GM03348 (cell line): ENCODE measurements at regions not wholly inside any gene's neighbourhood (a gene's known extent, or its start where the extent isn't known, plus 50 kb on each side); places are given as distances from the start of the nearest gene placed in this dataset.
"Not testable (repeated sequence)": the region's sequence is repeated elsewhere in the genome, so short reads cannot be mapped to it uniquely, and the experiment has no call there.

ENCODE experiments used
- DNase-seq: peaks from one replicate; pipeline ENCODE4 v3.0.0; 2012; ENCODE audit warnings: low spot score

DNA sequence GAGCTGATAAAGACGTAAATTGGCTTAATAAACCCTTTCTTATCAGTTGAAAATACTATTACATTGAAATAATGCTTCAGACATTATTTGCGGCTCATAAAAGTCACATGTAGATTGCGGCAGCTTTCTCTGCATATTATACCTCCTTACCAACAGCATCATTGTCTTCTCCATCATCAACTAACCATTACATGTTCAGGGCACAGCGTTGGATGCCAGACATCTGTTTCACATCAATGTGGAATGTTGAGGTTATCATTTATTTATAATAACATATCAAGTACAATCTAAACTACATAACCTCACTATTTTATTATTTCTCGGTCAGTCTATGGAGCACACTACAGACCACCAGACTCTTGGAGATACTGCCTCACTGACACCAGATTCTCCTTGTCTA is 573.8 kb upstream of the FAT3 start:
- no peak for DNase-seq

DNA sequence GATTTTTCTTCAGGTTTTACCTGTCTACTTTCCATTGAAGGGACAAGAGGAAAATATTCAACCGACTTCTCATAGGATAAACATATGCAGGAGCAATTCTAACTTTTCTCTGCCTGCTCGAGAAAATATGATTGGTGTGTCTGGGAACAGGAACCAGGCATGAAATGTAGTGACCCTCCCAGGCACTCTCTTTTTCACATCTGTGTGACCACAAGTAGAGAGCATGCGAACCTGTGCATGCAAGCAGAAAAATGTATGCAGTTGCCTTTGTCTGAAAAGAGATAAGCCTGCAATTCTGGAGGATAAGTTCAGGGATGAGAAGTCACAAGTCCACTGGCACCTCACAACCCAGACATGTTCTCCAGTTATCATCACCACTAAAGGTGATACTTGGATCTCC is 583.5 kb upstream of the FAT3 start:
- DNase-seq: no peak

DNA sequence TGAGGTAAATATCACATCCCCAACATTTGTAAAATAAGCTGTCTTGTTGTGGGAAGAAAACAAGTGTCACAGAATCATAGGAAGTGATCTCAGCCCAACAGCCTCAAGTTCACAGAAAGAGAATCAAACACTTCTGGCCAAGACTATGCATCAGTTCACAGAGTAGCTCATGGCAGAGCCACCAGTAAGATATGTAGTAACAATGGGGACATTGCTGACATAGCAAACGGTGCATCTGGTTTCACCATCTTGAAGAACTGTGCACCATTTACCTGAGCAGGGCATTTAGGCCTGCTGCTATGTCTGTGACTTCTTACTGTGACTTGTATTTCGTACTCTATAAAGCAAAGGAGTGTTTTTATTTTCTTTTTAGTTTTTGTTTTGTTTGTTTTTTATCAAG is 585.3 kb upstream of the FAT3 start:
- DNase-seq: no peak

DNA sequence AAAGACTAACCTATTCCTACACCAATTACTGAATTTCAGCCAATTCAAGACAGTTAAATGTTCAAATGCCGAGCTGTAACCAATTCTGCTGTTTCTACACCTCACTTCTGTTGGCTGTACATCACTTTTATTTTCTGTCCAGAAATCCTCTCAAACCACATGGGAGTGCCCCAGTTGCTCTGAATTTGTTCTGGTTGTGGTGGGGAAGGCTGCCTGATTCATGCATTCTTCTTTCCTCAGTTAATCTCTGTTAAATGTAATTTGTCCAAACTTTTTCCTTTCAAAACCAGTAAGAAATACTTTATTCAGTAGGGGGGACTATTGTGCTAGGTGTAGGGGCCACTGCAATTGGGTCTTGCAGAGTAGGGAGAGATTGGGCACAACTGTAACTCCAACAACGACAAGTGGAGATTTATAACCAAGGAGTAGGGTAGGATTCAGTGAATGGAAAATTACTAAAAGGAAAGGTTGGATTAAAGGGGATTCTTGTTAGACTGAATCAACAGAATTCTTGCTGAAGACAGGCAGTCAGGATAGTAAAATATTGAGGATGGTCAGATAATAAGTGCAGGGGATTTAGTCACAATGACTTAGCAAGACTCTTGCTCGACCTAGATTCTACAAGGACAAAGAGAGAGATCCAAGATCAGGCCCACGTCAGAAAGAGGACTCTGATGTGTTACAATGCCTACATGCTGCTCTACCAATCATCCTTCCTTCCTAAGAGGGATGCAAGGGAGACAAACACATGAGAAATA is 593.5 kb upstream of the FAT3 start:
- no peak for DNase-seq

DNA sequence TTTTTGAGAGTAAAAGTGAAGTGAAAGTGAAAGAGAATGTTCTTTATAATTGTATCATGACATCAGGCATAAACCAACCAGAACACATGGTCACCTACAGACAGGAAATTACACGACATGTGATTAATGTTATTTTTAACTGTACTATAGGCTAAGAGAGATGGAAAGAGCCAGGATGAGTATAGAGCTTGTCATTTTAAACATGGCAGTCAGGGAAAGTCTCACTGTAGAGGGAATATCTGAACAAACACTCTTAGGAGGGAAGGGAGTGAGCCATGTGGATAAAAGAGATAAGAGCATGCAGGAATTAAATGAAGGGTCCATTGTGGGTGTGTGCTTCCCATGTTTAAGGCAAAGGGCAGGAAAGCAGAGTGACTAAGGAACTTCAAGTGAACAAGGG is 599.1 kb upstream of the FAT3 start:
- no peak for DNase-seq

DNA sequence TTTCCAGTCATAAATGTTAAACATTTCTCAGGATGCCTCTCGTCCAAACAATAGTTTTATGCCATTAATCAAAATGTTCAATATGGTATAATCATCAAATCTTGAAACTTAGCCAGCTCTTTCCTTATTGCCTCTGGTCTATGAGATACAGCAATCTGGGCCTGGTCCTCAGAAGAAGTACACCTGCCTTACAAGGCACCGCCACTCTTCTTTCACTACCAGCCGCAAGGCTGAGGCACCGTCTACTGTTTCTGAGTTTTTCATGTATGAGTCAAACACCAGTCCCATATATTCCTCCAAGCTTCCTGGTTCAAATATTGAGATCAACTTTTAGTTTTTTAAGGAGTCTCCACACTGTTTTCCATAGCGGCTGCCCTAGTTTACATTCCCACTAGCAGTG is 600.6 kb upstream of the FAT3 start:
- no peak for DNase-seq

DNA sequence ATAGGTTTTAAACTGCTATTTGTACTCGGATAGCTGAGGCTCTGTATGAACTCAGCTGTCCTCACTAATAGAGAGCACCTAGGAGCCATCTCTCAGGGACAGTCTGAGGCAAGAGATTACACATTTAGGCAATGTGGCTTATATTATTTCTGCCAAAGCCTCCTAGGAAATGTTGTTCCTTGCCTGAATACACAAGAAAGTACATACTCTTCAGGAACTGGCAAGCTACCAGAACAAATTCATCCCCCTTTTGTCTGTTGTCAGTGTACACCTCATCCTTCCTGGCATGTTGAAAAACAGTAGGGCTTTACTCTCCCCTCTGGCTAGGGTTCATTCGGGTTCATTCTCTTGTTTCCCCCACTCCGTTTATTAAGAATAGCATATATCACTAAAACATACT is 615.9 kb upstream of the FAT3 start:
- no peak for DNase-seq

DNA sequence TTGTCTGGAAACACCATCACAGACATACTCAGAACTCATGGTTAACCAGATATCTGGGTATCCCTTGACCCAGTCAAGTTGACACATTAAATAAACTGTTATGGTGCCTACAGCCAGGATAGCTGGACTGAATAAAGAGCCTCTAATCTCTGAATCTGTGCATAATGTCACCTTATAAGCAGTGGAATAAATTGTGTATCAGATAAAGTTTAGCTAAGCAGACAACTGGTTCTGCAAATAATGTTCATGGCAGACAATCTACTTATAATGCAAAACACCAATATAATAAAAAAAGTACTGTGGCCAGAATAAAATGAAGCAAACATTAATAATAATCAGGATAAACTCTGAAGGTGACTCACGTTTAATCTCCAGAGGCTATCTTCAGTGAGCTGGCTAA is 628.5 kb upstream of the FAT3 start:
- DNase-seq: no peak

DNA sequence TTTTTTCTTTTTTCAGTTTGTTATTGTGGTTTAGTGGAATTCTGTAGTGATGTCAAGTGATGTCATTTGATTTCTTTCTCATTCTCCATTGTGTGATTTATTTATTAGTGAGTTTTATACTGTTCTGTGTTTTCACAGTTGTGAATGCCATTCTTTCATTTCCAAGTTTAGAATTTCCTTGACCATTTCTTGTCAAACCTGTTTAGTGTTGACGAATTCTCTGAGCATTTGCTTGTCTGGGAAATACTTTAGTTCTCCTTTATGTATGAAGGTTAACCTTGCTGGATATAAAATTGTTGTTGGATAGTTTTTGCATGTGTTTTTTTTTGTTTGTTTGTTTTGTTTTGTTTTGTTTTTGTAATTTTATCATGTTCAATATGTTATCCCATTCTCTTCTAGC is 633.6 kb upstream of the FAT3 start:
- DNase-seq: no peak

DNA sequence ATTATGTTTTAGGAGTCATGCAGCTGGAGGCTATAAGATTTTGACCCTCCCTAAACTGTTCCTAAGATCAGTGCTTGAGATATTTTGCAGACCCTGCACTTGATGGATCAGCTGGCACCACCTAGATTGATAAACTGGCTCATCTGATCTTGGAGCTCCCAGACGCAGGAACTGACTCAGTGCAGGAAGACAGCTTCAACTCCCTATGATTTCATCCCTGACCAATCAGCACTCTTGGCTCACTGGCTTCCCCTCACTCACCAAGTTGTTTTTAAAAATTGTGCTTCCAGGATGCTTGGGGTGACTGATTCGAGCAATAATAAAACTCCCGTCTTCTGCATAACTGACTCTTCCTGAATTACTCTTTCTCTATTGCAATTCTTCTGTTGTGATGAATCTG is 637.5 kb upstream of the FAT3 start:
- DNase-seq: no peak

DNA sequence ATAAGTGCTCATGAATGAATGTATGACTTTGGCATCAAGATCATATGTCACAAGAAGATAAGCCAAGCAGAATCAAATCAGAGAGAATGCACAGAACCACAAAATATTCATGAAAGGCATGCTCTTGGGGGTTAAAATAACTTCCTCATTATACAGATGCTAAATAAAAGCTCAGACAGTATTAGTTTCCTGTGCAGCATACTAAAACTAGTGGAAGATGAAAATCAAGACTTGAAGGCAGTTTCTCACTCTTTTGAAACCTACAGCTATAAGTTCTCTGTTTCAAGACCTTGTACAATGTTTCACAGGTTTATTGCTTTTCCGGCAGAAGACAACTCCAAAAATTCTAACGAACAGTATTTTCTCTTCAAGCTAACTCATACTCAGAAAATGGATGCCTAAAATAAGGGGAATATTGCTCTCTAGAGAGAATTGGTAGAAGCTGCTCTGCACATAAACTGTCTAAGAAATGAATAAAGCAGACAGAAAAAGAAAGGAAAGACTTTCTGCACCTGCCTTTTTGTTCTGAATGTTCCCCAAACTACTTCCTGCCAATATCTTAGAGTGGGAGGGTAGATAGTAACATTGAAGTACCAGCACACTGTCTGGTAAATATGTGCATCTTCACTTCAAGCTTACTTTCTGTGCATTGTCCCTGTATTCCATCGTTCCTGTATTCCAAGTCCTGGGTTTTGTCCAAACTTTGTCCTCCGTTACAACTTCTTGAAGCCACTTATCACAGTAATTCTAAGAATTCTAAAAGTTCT is 639.4 kb upstream of the FAT3 start:
- DNase-seq: no peak

DNA sequence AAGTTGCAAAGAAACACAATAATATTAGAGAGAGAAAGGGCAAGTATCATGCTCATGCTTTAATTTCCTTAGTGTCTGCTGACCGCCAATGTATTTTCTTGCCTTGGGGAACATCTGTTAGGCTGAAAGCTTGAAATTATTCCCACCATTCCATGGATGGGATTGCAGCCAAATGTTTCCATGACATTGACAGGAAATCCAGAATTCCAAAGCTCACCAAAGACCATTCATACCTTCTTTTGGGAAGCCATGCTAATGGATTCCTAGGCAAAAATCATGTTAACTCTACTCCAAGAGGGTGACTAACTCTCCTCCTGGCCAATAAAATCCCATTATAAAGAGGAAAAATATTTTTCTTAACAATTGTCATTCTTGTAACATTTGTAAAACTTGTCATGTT is 661.4 kb upstream of the FAT3 start:
- no peak for DNase-seq

DNA sequence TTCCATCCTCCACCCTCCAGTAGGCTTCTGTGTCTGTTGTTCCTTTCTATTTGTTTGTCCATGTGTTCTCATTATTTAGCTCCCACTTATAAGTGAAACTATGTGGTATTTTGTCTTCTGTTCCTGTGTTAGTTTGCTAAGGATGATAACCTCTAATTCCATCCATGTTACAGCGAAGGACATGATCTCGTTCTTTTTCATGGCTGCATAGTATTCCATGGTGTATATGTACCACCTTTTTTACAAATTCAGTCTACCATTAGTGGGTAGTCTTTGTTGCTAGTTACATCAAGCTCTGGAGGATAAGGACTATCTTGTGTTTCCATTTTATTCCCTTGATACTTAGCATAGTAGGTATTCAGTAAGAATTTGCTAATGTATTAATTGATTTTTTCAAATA is 664.2 kb upstream of the FAT3 start:
- no peak for DNase-seq

DNA sequence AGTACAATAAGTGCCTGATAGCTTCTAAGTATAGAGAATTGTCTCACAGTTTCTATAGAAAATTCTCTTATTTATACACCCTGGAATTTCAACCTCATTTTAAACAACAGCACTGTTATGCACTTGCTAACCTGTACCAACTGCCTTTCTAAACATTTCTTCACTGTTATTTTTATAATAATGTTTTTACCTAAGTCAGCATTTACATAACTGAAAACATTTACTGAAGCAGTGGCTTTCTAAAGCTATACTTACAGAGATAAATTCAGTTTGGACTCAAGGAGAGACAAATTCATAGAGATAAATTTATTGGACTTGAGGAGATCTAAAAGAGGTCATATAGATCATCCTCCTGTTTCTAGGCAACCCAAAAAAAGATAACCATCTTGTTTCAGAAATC is 686.6 kb upstream of the FAT3 start:
- no peak for DNase-seq

DNA sequence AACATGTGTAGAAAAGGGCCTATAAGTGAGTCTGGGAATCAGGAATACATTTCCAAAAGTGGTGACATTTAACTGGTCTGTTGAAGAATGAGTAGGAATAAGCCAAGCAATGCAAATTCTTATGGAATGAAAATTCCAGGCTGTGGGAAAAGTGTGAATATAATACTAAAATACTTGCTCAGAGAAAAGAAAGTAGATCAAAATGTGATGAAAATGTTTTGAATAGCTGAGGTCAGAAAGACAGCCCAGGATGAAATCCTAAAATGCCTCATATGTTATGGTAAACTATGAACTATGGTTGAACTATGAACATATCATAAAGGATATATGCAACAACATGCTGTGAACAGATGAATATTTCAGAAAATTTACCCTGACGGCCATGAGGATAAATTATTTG is 688.3 kb upstream of the FAT3 start:
- no peak for DNase-seq

DNA sequence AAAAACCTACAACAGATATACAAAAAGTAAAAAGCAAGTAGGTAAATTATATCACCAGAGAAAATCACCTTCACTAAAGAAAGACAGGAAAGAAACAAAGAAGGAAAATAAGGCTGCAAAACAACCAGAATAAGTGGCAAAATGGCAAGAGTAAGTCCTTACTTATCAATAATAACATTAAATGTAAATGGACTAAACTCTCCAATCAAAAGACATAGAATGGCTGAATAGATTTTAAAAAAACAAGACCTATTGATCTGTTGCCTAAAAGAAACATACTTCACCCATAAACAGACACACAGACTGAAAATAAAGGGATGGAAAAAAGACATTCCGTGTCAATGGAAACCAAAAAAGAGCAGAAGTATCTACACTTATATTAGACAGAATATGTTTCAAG is 695.7 kb upstream of the FAT3 start:
- no peak for DNase-seq

DNA sequence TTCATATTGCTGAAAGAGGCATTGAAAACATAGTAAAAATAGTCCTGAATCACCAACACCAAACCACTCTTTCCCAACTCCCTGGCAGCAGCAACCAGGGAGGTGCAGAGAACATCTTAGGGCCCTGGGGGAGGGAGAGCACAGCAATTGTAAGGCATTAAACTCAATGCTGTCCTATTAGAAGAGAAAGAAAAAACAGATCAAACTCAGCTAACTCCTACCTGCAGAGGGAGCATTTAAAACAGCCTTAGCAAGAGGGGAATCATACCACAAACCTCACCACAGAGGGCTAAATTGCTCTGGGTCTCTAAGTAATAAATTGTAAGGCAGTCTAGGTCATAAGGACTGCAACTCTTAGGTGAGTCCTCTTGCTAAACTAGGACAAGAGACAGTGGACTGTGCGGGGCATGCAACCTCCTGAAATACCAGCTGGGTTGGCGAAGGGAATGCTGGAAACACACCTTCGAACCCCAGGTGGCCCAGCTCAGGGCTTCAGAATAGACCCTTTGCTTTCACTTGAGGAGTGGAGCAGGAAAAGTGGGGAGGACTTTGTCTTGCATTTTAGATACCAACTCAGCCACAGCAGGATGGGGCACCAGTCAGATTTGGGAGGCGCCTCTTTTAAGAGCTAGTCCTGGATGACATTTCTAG is 697.1 kb upstream of the FAT3 start:
- DNase-seq: no peak

DNA sequence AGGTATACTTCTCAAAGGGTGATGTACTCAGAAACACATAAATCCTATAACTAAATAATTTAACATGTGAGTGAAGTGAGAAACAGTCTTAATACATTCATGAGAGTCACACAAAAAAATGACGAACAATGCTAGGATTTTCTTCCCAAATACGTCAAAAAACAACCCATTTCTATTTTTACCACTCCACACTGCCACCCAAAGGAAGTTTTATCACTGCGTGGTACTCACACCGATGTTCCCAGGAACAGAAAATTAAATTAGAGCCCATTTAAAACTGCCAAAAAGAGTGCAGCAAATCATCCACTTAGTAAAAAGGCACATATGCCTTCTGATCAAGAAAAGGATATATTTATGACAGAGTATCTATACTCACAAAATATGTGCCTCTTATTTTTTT is 710.9 kb upstream of the FAT3 start:
- DNase-seq: no peak

DNA sequence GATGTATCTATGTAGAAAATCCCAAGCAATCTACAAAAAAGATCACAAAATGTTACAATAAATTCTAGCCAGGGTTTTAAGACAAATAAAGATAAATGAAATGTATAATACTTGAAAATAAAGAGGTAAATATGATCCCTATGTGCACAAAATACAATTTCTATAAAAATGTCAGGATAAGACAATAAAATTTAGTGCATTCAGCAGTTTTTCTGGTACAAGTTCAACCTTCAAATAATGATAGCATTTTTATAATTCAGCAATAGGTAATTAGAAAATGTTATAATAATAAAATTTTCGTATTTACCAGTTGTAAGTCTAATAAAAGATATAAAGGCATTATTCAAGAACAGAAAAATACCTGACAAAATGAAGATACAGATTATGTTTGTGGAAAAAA is 726.8 kb upstream of the FAT3 start:
- no peak for DNase-seq

DNA sequence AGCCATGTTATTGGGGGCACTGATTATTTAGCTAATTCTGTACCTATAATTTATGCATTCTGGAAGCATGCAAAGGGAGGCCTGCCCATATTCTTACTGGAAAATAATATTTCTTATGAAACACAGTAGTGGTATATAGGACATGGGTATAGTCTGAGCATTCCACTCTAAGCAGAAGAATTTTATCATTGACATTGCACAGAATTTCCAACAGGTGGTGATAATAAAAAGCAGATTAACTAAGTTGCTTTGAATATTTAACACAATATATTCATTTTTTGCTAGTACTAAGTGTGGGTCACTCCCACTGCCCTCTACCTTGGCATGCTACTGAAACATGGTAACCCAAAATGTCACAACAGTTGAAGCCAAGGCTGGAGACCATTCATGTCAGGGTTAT is 728.8 kb upstream of the FAT3 start:
- no peak for DNase-seq

DNA sequence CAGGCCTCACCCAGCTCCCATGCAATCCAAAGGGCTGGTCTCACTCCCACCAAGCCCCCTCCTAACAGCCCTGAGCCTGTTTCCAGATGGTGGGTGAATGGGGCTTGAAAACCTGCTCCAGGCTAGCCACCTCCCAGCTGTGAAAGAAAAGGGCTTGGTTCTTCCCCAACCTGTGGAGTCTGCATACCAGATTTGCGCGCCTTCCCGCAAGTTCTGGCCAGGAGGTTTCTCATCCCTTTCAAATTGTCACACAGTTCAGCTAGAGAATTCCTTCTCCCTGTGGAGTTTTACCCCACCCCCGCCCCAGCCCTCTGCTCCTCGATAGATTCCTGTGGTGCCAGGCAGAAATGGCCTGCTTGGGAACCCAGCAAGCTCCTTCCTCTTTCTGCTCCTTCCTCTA is 734.6 kb upstream of the FAT3 start:
- DNase-seq: no peak

DNA sequence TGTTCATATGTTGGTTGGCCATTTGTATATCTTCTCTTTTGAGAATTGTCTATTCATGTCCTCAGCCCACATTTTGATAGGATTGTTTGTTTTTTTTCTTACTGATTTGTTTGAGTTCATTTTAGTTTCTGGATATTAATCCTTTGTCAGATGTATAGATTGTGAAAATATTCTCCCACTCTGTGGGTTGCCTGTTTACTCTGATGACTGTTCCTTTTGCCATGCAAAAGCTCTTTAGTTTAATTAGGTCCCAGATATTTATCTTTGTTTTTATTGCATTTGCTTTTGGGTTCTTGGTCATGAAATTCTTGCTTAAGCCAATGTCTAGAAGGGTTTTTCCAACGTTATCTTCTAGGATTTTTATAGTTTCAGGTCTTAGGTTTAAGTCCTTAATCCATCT is 740.7 kb upstream of the FAT3 start:
- not testable (repeated sequence) for DNase-seq

DNA sequence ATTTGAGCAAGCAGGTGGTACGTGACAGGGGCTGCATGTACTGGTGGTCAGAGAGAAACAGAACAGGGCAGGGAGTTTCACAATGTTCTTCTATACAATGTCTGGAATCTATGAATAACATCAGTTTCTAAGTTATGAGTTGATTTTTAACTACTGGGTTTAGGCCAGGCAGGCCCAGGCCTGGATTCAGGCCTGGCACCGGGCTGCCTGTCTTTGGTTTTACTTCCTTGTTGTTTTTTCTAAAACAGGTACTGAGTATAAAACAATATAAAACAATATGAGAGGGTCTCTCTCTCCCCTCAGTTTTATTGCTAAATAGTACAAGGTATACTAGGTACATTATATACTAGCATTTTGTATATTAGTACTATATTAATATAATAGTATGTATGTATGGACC is 742.7 kb upstream of the FAT3 start:
- not testable (repeated sequence) for DNase-seq
